DND-41 (cell line): ENCODE measurements at regions not wholly inside any gene's neighbourhood (a gene's known extent, or its start where the extent isn't known, plus 50 kb on each side); places are given as distances from the start of the nearest gene placed in this dataset.

Experiments used
- EZH2 ChIP-seq: IDR thresholded peaks from 3 replicates; pipeline ENCODE4 v1.6.1; 2012; ENCODE audit warnings: borderline replicate concordance, low read depth, mild to moderate bottlenecking, moderate library complexity, low read length, inconsistent platforms; ENCODE audit not compliant: severe bottlenecking
- TF ChIP-seq, protein P1 (sequence below): IDR thresholded peaks from 2 replicates; pipeline ENCODE4 v1.5.1; 2012; ENCODE audit warnings: borderline replicate concordance, low read length, moderate library complexity, mild to moderate bottlenecking; ENCODE audit not compliant: poor library complexity, severe bottlenecking; ENCODE audit errors: extremely low read depth

GRCh38 chr17:77856551-77857305, 101.8 kb upstream of the TNRC6C start:
- TF ChIP-seq, protein P1, sequence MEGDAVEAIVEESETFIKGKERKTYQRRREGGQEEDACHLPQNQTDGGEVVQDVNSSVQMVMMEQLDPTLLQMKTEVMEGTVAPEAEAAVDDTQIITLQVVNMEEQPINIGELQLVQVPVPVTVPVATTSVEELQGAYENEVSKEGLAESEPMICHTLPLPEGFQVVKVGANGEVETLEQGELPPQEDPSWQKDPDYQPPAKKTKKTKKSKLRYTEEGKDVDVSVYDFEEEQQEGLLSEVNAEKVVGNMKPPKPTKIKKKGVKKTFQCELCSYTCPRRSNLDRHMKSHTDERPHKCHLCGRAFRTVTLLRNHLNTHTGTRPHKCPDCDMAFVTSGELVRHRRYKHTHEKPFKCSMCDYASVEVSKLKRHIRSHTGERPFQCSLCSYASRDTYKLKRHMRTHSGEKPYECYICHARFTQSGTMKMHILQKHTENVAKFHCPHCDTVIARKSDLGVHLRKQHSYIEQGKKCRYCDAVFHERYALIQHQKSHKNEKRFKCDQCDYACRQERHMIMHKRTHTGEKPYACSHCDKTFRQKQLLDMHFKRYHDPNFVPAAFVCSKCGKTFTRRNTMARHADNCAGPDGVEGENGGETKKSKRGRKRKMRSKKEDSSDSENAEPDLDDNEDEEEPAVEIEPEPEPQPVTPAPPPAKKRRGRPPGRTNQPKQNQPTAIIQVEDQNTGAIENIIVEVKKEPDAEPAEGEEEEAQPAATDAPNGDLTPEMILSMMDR: no peak
- TF ChIP-seq EZH2: no peak
